K562 (cell line): ENCODE measurements at regions not wholly inside any gene's neighbourhood (a gene's known extent, or its start where the extent isn't known, plus 50 kb on each side); places are given as distances from the start of the nearest gene placed in this dataset.

Source experiments
- ARID1B ChIP-seq: fragments of 450-650 bp; IDR thresholded peaks from 2 replicates; pipeline ENCODE4 v1.6.1; 2016; ENCODE audit warnings: antibody characterized with exemption, mild to moderate bottlenecking, inconsistent platforms
- E2F5 ChIP-seq: sonication (generic); formaldehyde crosslinking; IDR thresholded peaks from 2 replicates; pipeline ENCODE4 v1.8.0; 2022; ENCODE audit warnings: mild to moderate bottlenecking, missing genetic modification reagents
- HDGF ChIP-seq: fragments of 450-650 bp; IDR thresholded peaks from 2 replicates; pipeline ENCODE4 v1.6.1; 2016
- KAT2B ChIP-seq: IDR thresholded peaks from one replicate; pipeline ENCODE4 v1.6.1; 2012; ENCODE audit warnings: low read depth, mild to moderate bottlenecking, control low read depth, inconsistent platforms, low read length, moderate library complexity
- KDM5B ChIP-seq: fragments of 200-600 bp; sonication (generic); IDR thresholded peaks from 2 replicates; pipeline ENCODE4 v1.6.1; 2012; ENCODE audit warnings: low read depth, mild to moderate bottlenecking, moderate library complexity, low read length, control low read depth, inconsistent platforms; ENCODE audit not compliant: insufficient replicate concordance
- KLF13 ChIP-seq: fragments of 450-650 bp; IDR thresholded peaks from 2 replicates; pipeline ENCODE4 v1.6.1; 2016; ENCODE audit warnings: missing genetic modification characterization, low read depth, mild to moderate bottlenecking, missing compliant biosample characterization, moderate library complexity, borderline replicate concordance
- MBD1 ChIP-seq: fragments of 250-450 bp; sonication (Bioruptor Pico); IDR thresholded peaks from 2 replicates; pipeline ENCODE4 v1.8.0; 2022; ENCODE audit warnings: inconsistent platforms
- MTF1 ChIP-seq: fragments of 250-450 bp; sonication (Bioruptor Pico); IDR thresholded peaks from 2 replicates; pipeline ENCODE4 v1.9.0; 2021; ENCODE audit warnings: moderate library complexity, mild to moderate bottlenecking, inconsistent platforms, borderline replicate concordance
- PML ChIP-seq: IDR thresholded peaks from 2 replicates; pipeline ENCODE4 v1.6.1; 2012; ENCODE audit warnings: low read length, inconsistent platforms
- SAP30 ChIP-seq: fragments of 200-600 bp; sonication (generic); IDR thresholded peaks from 2 replicates; pipeline ENCODE4 v1.6.1; 2012; ENCODE audit warnings: borderline replicate concordance, low read depth, mild to moderate bottlenecking, moderate library complexity, low read length, control low read depth, inconsistent platforms; ENCODE audit not compliant: insufficient read depth, poor library complexity, severe bottlenecking
- TAL1 ChIP-seq: fragments of 450-650 bp; IDR thresholded peaks from 2 replicates; pipeline ENCODE4 v1.6.1; 2016; ENCODE audit warnings: mild to moderate bottlenecking
- TCF15 ChIP-seq: fragments of 250-450 bp; sonication (Bioruptor Pico); IDR thresholded peaks from 2 replicates; pipeline ENCODE4 v1.8.0; 2022; ENCODE audit warnings: moderate library complexity, mild to moderate bottlenecking, inconsistent platforms
- ZBTB40 ChIP-seq, 2 experiments: fragments of 450-650 bp in 1 of 2; sonication (generic) in 1 of 2; formaldehyde crosslinking in 1 of 2; IDR thresholded peaks; 2 replicates each; pipeline versions ENCODE4 v1.7.1 to v1.9.0; 2016 to 2022; ENCODE audit warnings: inconsistent platforms in 1 of 2, mild to moderate bottlenecking in 1 of 2, missing genetic modification reagents in 1 of 2
- ZNF324 ChIP-seq: fragments of 250-450 bp; sonication (Bioruptor Pico); IDR thresholded peaks from 2 replicates; pipeline ENCODE4 v1.4.0; 2020; ENCODE audit warnings: mild to moderate bottlenecking

GRCh38 chr5:74257645-74258313 is 382.7 kb downstream of the ENC1 start (continued):
- TF ChIP-seq HDGF (no peak), TCF15 (CRISPR knock-in tag) (no peak), ARID1B (peak; percentile 76), E2F5 (CRISPR knock-in tag) (no peak), TAL1 (peak; percentile 69), MBD1 (CRISPR knock-in tag) (no peak), ZBTB40 (IDR thresholded peaks at IDR 0.05) (no peak), ZBTB40 (CRISPR knock-in tag; IDR thresholded peaks at IDR 0.05) (no peak), KAT2B (no peak), KDM5B (no peak), ZNF324 (CRISPR knock-in tag) (no peak), SAP30 (no peak), PML (peak; percentile 32; the same call in 1 of the 2 replicates), MTF1 (CRISPR knock-in tag) (no peak), KLF13 (tag) (no peak)
